OCI-LY1 (cell line): ENCODE measurements at regions not wholly inside any gene's neighbourhood (a gene's known extent, or its start where the extent isn't known, plus 50 kb on each side); places are given as distances from the start of the nearest gene placed in this dataset.

ENCODE experiments used
- H2AFZ ChIP-seq: fragments of 200-600 bp; sonication (generic), shearing (Covaris generic); 2 replicates; pipeline ENCODE4 v1.6.0; 2014; ENCODE audit warnings: antibody characterized with exemption, mild to moderate bottlenecking, low read length
- H3F3A ChIP-seq: fragments of 200-600 bp; sonication (generic), shearing (Covaris generic); 2 replicates; pipeline ENCODE4 v1.6.0; 2014; ENCODE audit warnings: mild to moderate bottlenecking, antibody characterized with exemption, low read length, moderate library complexity; ENCODE audit not compliant: insufficient read depth
- H3K27ac ChIP-seq: fragments of 200-600 bp; sonication (generic); 2 replicates; pipeline ENCODE4 v1.5.1; 2014; ENCODE audit warnings: low read length, mixed run types, mild to moderate bottlenecking, low read depth; ENCODE audit not compliant: poor library complexity, severe bottlenecking
- H3K27me3 ChIP-seq: fragments of 200-600 bp; sonication (generic); 2 replicates; pipeline ENCODE4 v1.6.0; 2014; ENCODE audit warnings: antibody characterized with exemption, mild to moderate bottlenecking, low read length, moderate library complexity; ENCODE audit not compliant: insufficient read depth
- H3K36me3 ChIP-seq: fragments of 200-600 bp; sonication (generic); 2 replicates; pipeline ENCODE4 v1.6.1; 2014; ENCODE audit warnings: mild to moderate bottlenecking, antibody characterized with exemption, low read length, moderate library complexity, mixed read lengths; ENCODE audit not compliant: insufficient read depth
- H3K4me1 ChIP-seq: fragments of 200-600 bp; sonication (generic); 2 replicates; pipeline ENCODE4 v1.5.1; 2014; ENCODE audit warnings: mild to moderate bottlenecking, low read length, moderate library complexity; ENCODE audit not compliant: insufficient read depth, severe bottlenecking
- H3K4me2 ChIP-seq: fragments of 200-600 bp; sonication (generic), shearing (Covaris generic); 2 replicates; pipeline ENCODE4 v1.6.1; 2014; ENCODE audit warnings: low read length
- H3K4me3 ChIP-seq: fragments of 200-600 bp; sonication (generic); 2 replicates; pipeline ENCODE4 v1.5.1; 2014; ENCODE audit warnings: low read length, low read depth, mild to moderate bottlenecking, mixed read lengths; ENCODE audit not compliant: poor library complexity, severe bottlenecking
- H3K79me2 ChIP-seq: fragments of 200-600 bp; shearing (Covaris generic); 2 replicates; pipeline ENCODE4 v1.6.1; 2016; ENCODE audit warnings: mixed run types, low read length, mixed read lengths; ENCODE audit not compliant: insufficient read depth
- H3K9ac ChIP-seq: fragments of 200-600 bp; sonication (generic), shearing (Covaris generic); 2 replicates; pipeline ENCODE4 v1.6.1; 2014; ENCODE audit warnings: mild to moderate bottlenecking, low read length, mixed read lengths
- H3K9me2 ChIP-seq: fragments of 200-600 bp; sonication (generic), shearing (Covaris generic); 2 replicates; pipeline ENCODE4 v1.6.1; 2014; ENCODE audit warnings: low read depth, mild to moderate bottlenecking, low read length, mixed read lengths
- H3K9me3 ChIP-seq: fragments of 200-600 bp; shearing (Covaris generic); 2 replicates; pipeline ENCODE4 v1.6.1; 2014; ENCODE audit warnings: low read length, mixed read lengths
- H4K20me1 ChIP-seq: fragments of 200-600 bp; sonication (generic), shearing (Covaris generic); 2 replicates; pipeline ENCODE4 v1.6.0; 2016; ENCODE audit warnings: mild to moderate bottlenecking, low read length; ENCODE audit not compliant: insufficient read depth
- CTCF ChIP-seq: fragments of 200-600 bp; sonication (generic), shearing (Covaris generic); IDR thresholded peaks from 2 replicates; pipeline ENCODE4 v1.5.1; 2017; ENCODE audit warnings: mild to moderate bottlenecking, antibody characterized with exemption, low read length, moderate library complexity, mixed read lengths
- EZH2 ChIP-seq: fragments of 200-600 bp; sonication (generic), shearing (Covaris generic); IDR thresholded peaks from 2 replicates; pipeline ENCODE4 v1.8.0; 2017; ENCODE audit warnings: borderline replicate concordance, mixed run types, mild to moderate bottlenecking, antibody characterized with exemption, low read length, moderate library complexity, mixed read lengths

GRCh38 chr10:105506262-105506661 lies 865.2 kb downstream of the SORCS3 start:
- no peak overlapping the region for H2AFZ ChIP-seq
- H3K79me2 ChIP-seq, result no peaks in the 10 kb centered on the region
- no peaks in the 10 kb centered on the region for H4K20me1 ChIP-seq
- TF ChIP-seq CTCF (no peak), EZH2 (no peak)
- H3F3A ChIP-seq, result no peaks in the 10 kb centered on the region
- no peaks in the 10 kb centered on the region for H3K36me3 ChIP-seq
- H3K9me3 ChIP-seq, result no peaks in the 10 kb centered on the region
- no peak overlapping the region for H3K4me2 ChIP-seq
- H3K4me1 ChIP-seq, result no peaks in the 10 kb centered on the region
- H3K9ac ChIP-seq, result no peak overlapping the region
- no peaks in the 10 kb centered on the region for H3K27me3 ChIP-seq
- H3K4me3 ChIP-seq, result no peak overlapping the region
- no peaks in the 10 kb centered on the region for H3K9me2 ChIP-seq
- H3K27ac ChIP-seq, result no peak overlapping the region

GRCh38 chr10:105503714-105504113 lies 862.6 kb downstream of the SORCS3 start:
- no peaks in the 10 kb centered on the region for H3K9me2 ChIP-seq
- H2AFZ ChIP-seq, result no peak overlapping the region
- no peak overlapping the region for H3K4me2 ChIP-seq
- no peak overlapping the region for H3K27ac ChIP-seq
- H3F3A ChIP-seq, result no peaks in the 10 kb centered on the region
- no peaks in the 10 kb centered on the region for H3K36me3 ChIP-seq
- no peaks in the 10 kb centered on the region for H4K20me1 ChIP-seq
- no peak overlapping the region for H3K9ac ChIP-seq
- no peaks in the 10 kb centered on the region for H3K27me3 ChIP-seq
- H3K79me2 ChIP-seq, result no peaks in the 10 kb centered on the region
- H3K9me3 ChIP-seq, result no peaks in the 10 kb centered on the region
- no peaks in the 10 kb centered on the region for H3K4me1 ChIP-seq
- H3K4me3 ChIP-seq, result no peak overlapping the region
- TF ChIP-seq CTCF (no peak), EZH2 (no peak)

- Histone ChIP-seq H3K4me3 (no peak overlapping the region), H2AFZ (no peak overlapping the region), H3K79me2 (no peaks in the 10 kb centered on the region), H4K20me1 (no peaks in the 10 kb centered on the region), H3K27me3 (no peaks in the 10 kb centered on the region), H3F3A (no peaks in the 10 kb centered on the region), H3K9me2 (no peaks in the 10 kb centered on the region), H3K9me3 (no peaks in the 10 kb centered on the region), H3K4me2 (no peak overlapping the region), H3K27ac (no peak overlapping the region), H3K36me3 (no peaks in the 10 kb centered on the region), H3K9ac (no peak overlapping the region), H3K4me1 (no peaks in the 10 kb centered on the region)
- TF ChIP-seq EZH2, result no peak
These were observed 861.0 kb downstream of the SORCS3 start for GRCh38 chr10:105502058-105502457.

- H3K27ac ChIP-seq, result no peak overlapping the region
- no peaks in the 10 kb centered on the region for H3F3A ChIP-seq
- no peaks in the 10 kb centered on the region for H3K27me3 ChIP-seq
- TF ChIP-seq EZH2 (no peak), CTCF (no peak)
- no peaks in the 10 kb centered on the region for H3K36me3 ChIP-seq
- H4K20me1 ChIP-seq, result no peaks in the 10 kb centered on the region
- no peaks in the 10 kb centered on the region for H3K79me2 ChIP-seq
- no peak overlapping the region for H3K9ac ChIP-seq
- H3K4me1 ChIP-seq, result no peaks in the 10 kb centered on the region
- no peak overlapping the region for H3K4me3 ChIP-seq
- H3K9me3 ChIP-seq, result no peaks in the 10 kb centered on the region
- no peak overlapping the region for H3K4me2 ChIP-seq
- no peaks in the 10 kb centered on the region for H3K9me2 ChIP-seq
- no peak overlapping the region for H2AFZ ChIP-seq
These were observed 853.9 kb downstream of the SORCS3 start for GRCh38 chr10:105494944-105495343.
